GM13976 (cell line): ENCODE measurements at regions not wholly inside any gene's neighbourhood (a gene's known extent, or its start where the extent isn't known, plus 50 kb on each side); places are given as distances from the start of the nearest gene placed in this dataset.

Source experiments
- DNase-seq: peaks from one replicate; pipeline ENCODE4 v3.0.0; 2012; ENCODE audit warnings: low spot score
- in situ Hi-C: fragments of 300-500 bp; cut with MboI; formaldehyde crosslinking; loops from one replicate; pipeline ENCODE4 v1.12.0; 2022; ENCODE audit warnings: low sequenced_read_pairs, mixed read lengths, inconsistent platforms; ENCODE audit not compliant: unreplicated experiment
- TF ChIP-seq, protein P1 (sequence below): IDR thresholded peaks from 2 replicates; pipeline ENCODE4 v1.5.1; 2012; ENCODE audit warnings: borderline replicate concordance, mild to moderate bottlenecking; ENCODE audit not compliant: insufficient read depth; ENCODE audit errors: extremely low read depth, missing control alignments, control extremely low read depth

DNA sequence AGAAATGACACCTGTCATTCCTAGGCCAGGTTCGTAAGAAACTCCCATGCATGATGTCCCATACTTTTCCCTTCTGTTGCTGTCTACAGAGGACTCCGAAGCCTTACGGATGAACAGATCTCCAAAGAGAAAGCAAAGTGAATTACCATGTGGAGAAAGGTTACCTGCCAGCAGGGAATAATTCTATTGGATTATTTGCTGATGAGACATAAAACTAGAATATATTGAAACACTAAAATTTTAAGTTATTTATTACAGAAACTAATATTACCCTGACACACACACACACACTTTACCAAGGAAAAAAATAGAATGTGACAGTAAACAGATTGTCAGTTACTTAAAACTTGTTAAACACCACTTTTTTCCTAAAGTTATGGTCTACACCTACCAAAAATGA, 452.7 kb upstream of the DAB2 start:
- TF ChIP-seq, protein P1, sequence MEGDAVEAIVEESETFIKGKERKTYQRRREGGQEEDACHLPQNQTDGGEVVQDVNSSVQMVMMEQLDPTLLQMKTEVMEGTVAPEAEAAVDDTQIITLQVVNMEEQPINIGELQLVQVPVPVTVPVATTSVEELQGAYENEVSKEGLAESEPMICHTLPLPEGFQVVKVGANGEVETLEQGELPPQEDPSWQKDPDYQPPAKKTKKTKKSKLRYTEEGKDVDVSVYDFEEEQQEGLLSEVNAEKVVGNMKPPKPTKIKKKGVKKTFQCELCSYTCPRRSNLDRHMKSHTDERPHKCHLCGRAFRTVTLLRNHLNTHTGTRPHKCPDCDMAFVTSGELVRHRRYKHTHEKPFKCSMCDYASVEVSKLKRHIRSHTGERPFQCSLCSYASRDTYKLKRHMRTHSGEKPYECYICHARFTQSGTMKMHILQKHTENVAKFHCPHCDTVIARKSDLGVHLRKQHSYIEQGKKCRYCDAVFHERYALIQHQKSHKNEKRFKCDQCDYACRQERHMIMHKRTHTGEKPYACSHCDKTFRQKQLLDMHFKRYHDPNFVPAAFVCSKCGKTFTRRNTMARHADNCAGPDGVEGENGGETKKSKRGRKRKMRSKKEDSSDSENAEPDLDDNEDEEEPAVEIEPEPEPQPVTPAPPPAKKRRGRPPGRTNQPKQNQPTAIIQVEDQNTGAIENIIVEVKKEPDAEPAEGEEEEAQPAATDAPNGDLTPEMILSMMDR, result no peak
- DNase-seq, result no peak
- in situ Hi-C loops, result no loop called here

DNA sequence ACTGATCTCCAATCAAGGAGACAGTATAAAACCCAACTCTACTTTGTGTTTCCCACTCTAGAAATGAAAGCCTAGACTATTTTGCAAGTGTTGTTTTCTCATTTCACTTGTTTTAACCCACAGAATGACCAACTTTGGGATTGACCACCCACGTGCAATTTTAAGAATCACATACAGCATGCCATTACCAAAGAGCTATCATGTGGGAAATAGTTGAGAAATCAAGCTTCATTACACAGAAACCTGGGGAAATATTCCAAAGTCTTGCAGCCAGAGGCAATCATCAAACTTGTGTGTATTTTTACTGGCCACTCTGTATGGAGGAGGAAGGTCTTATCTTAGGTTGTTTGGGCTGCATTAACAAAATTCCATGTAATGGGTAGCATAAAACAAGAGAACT, 451.4 kb upstream of the DAB2 start:
- TF ChIP-seq, protein P1, result no peak
- in situ Hi-C loops, result no loop called here
- DNase-seq, result no peak

GRCh38 chr5:39870137-39870536, 445.4 kb upstream of the DAB2 start:
- in situ Hi-C loops, result no loop called here
- TF ChIP-seq, protein P1, result no peak

GRCh38 chr5:39869396-39869795, 444.6 kb upstream of the DAB2 start:
- DNase-seq, result no peak
- TF ChIP-seq, protein P1, result no peak
- in situ Hi-C loops, result no loop called here

More at GRCh38 chr5:39870137-39870536, 445.4 kb upstream of the DAB2 start:
- DNase-seq, result no peak

DNA sequence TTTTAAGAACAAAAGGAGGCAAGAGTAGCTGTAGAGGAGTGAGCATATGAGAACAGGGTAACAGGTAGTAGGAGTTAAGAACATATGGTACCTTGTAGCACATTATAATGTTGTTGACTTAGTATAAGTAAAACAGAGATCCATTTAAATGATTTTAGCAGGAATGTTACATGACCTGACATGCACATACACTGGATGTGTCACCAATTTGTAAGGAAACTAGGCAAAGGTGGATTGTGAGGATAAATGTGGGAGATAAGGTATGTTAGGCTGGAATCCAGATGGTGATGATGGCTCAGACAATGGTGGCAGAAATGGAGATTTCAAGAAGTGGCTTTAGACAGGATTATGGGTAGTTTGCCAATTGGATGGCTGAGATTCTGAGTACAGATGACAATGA, 443.1 kb upstream of the DAB2 start:
- DNase-seq, result no peak
- in situ Hi-C loops, result no loop called here
- TF ChIP-seq, protein P1, result no peak

GRCh38 chr5:39863926-39864552, 439.3 kb upstream of the DAB2 start:
- in situ Hi-C loops, result no loop called here
- TF ChIP-seq, protein P1, result no peak
- no peak for DNase-seq

GRCh38 chr5:39857041-39857440, 432.3 kb upstream of the DAB2 start:
- in situ Hi-C loops, result no loop called here
- TF ChIP-seq, protein P1, result no peak
- DNase-seq, result no peak
